K562 (cell line): ENCODE measurements at regions not wholly inside any gene's neighbourhood (a gene's known extent, or its start where the extent isn't known, plus 50 kb on each side); places are given as distances from the start of the nearest gene placed in this dataset.

Experiments used
- ATAC-seq: fragments of 200-7000 bp; cut with Tn5 transposase; 3 replicates; pipeline ENCODE4 v1.9.1; 2020; ENCODE audit warnings: moderate library complexity
- BruUV-seq: library from RNA; stranded (reverse); fragments of 400-500 nt; replicated peaks from 2 replicates; lab custom pipeline; 2021; lab: Mats Ljungman, UMichigan
- CTCF ChIA-PET: fragments of 300-600 bp; formaldehyde crosslinking; extraction: SDS; loops from one replicate; lab custom pipeline; 2021; ENCODE audit warnings: low intra/inter-chr PET ratio; lab: Yijun Ruan, JAX
- POLR2A ChIA-PET: fragments of 300-600, 350-650 bp; sonication (Branson Sonifier 250); formaldehyde crosslinking; extraction: SDS; loops from one replicate; lab custom pipeline; 2021; ENCODE audit warnings: antibody characterized with exemption, inconsistent platforms; lab: Yijun Ruan, JAX
- DNase-seq, 4 experiments: peaks; one replicate each; pipeline versions ENCODE4 v3.0.0 to v3.0.0-alpha.2; 2011 to 2018; ENCODE audit warnings: low spot score in 3 of 4, mixed read lengths in 3 of 4; ENCODE audit errors: extremely low read depth in 1 of 4
- FAIRE-seq: peaks from 2 replicates; lab custom pipeline; 2011; peaks lifted over from hg19 to GRCh38; lab: Jason Lieb, UNC
- H2AFZ ChIP-seq: 2 replicates; pipeline ENCODE4 v1.6.0; 2011; ENCODE audit warnings: low read depth, low read length, control low read depth, inconsistent platforms
- H3K27ac ChIP-seq: fragments of 200-600 bp; 3 replicates; pipeline ENCODE4 v1.8.0; 2011; ENCODE audit warnings: low read depth, mild to moderate bottlenecking, control low read depth, inconsistent platforms, low read length, moderate library complexity, mixed read lengths; ENCODE audit errors: extremely low read depth
- H3K27me3 ChIP-seq, 2 experiments: fragments of 300-600 bp in 1 of 2; 2 replicates in 1 of 2; 3 replicates in 1 of 2; pipeline versions ENCODE4 v1.6.0 to v1.8.0; 2011; ENCODE audit warnings: inconsistent platforms in 2 of 2, low read length in 2 of 2, mild to moderate bottlenecking in 1 of 2, mixed read lengths in 1 of 2, moderate library complexity in 1 of 2; ENCODE audit not compliant: control insufficient read depth in 2 of 2, insufficient read depth in 2 of 2
- H3K36me3 ChIP-seq: fragments of 300-600 bp; 3 replicates; pipeline ENCODE4 v1.8.0; 2011; ENCODE audit warnings: mild to moderate bottlenecking, low read length, inconsistent platforms; ENCODE audit not compliant: control insufficient read depth, insufficient read depth
- H3K4me1 ChIP-seq, 2 experiments: fragments of 200-600 bp in 1 of 2; replicated peaks in 1 of 2; 2 replicates in 1 of 2; 3 replicates in 1 of 2; pipeline versions ENCODE4 v1.5.1 to v1.8.0; 2011; ENCODE audit warnings: inconsistent platforms in 2 of 2, low read length in 2 of 2, mild to moderate bottlenecking in 1 of 2, mixed read lengths in 1 of 2, moderate library complexity in 1 of 2; ENCODE audit not compliant: control insufficient read depth in 2 of 2, insufficient read depth in 2 of 2
- H3K4me2 ChIP-seq: 2 replicates; pipeline ENCODE4 v1.6.1; 2011; ENCODE audit warnings: low read length, control low read depth, inconsistent platforms, mixed read lengths; ENCODE audit not compliant: insufficient read depth
- H3K4me3 ChIP-seq: fragments of 200-600 bp; sonication (generic), shearing (Covaris generic); 2 replicates; pipeline ENCODE4 v1.5.1; 2016; ENCODE audit warnings: control low read depth, inconsistent platforms
- H3K79me2 ChIP-seq: fragments of 200-600 bp; 3 replicates; pipeline ENCODE4 v1.8.0; 2011; ENCODE audit warnings: low read length, inconsistent platforms; ENCODE audit not compliant: control insufficient read depth, insufficient read depth
- H3K9ac ChIP-seq, 2 experiments: 2 replicates each; pipeline versions ENCODE4 v1.6.0 to v1.6.1; 2011; ENCODE audit warnings: low read depth in 2 of 2, low read length in 2 of 2, control low read depth in 1 of 2, inconsistent platforms in 1 of 2, mild to moderate bottlenecking in 1 of 2, mixed read lengths in 1 of 2; ENCODE audit not compliant: insufficient read depth in 1 of 2
- H3K9me1 ChIP-seq: one replicate; pipeline ENCODE4 v1.6.0; 2011; ENCODE audit warnings: inconsistent platforms, mild to moderate bottlenecking, low read length, moderate library complexity; ENCODE audit not compliant: control insufficient read depth, insufficient read depth
- H3K9me3 ChIP-seq: replicated peaks from 2 replicates; pipeline ENCODE4 v1.5.1; 2011; ENCODE audit warnings: low read depth, low read length, inconsistent platforms; ENCODE audit not compliant: control insufficient read depth, insufficient read depth
- H4K20me1 ChIP-seq: replicated peaks from 2 replicates; pipeline ENCODE4 v1.6.1; 2011; ENCODE audit warnings: low read length, inconsistent platforms, mixed read lengths; ENCODE audit not compliant: control insufficient read depth, insufficient read depth
- DLX4 ChIP-seq: fragments of 250-450 bp; sonication (Bioruptor Pico); IDR thresholded peaks from 2 replicates; pipeline ENCODE4 v1.6.1; 2021; ENCODE audit warnings: mild to moderate bottlenecking
- FUS ChIP-seq: fragments of 200-400 bp; formaldehyde crosslinking; optimal IDR thresholded peaks from 2 replicates; pipeline ENCODE3; 2017; ENCODE audit warnings: low read depth, low read length
- LCOR ChIP-seq: sonication (generic); formaldehyde crosslinking; IDR thresholded peaks from 2 replicates; pipeline ENCODE4 v1.8.0; 2022; ENCODE audit warnings: mild to moderate bottlenecking, missing genetic modification reagents
- RCOR1 ChIP-seq, 2 experiments: IDR thresholded peaks; 2 replicates each; pipeline ENCODE4 v1.6.1; 2012; ENCODE audit warnings: low read depth in 2 of 2, low read length in 2 of 2, borderline replicate concordance in 1 of 2, improper control_type of control experiment in 1 of 2
- RREB1 ChIP-seq: fragments of 250-450 bp; sonication (Bioruptor Pico); IDR thresholded peaks from 2 replicates; pipeline ENCODE4 v1.4.0; 2020
- ZNF316 ChIP-seq: fragments of 450-650 bp; IDR thresholded peaks from 2 replicates; pipeline ENCODE4 v1.6.1; 2016
- WGBS: fragments of 100-300 bp; shearing (Covaris generic); methylation state at CpG from one replicate; pipeline ENCODE4 v1.1.6; 2016; ENCODE audit warnings: low coverage, mixed read lengths; ENCODE audit not compliant: insufficient coverage; ENCODE audit errors: missing lambda C conversion rate; 5-methylcytosine and 5-hydroxymethylcytosine counted together
- in situ Hi-C: fragments of 300-500 bp; cut with MboI; formaldehyde crosslinking; loops from 4 replicates; pipeline ENCODE4 v1.15.0; 2018; ENCODE audit warnings: inconsistent platforms, mixed read lengths
- intact Hi-C: fragments of 100-400 bp; cut with micrococcal nuclease; formaldehyde crosslinking; loops from 2 replicates; pipeline ENCODE4 v1.14.2; 2022

- intact Hi-C loops = no loop called here
- TF ChIP-seq FUS (no peak), LCOR (no peak), DLX4 (CRISPR knock-in tag) (no peak), RREB1 (CRISPR knock-in tag) (no peak), ZNF316 (no peak), RCOR1 (IDR thresholded peaks at IDR 0.05; ENCODE audit: borderline replicate concordance in 1 of 2, low read depth in 2 of 2, low read length in 2 of 2) (no peak)
- TF ChIP-seq, all 486 proteins: peak for 0
- DNase-seq (no peak), FAIRE-seq (no peak), ATAC-seq (no peak)
- Histone ChIP-seq H2AFZ (no peak overlapping the region), H3K9me1 (no peaks in the 10 kb centered on the region), H3K79me2 (no peaks in the 10 kb centered on the region), H3K27ac (no peak overlapping the region), H3K4me2 (no peak overlapping the region), H3K9me3 (no peaks in the 10 kb centered on the region; the same call in 1 of the 2 replicates), H3K27me3 (no peaks in the 10 kb centered on the region), H3K4me3 (no peak overlapping the region), H3K36me3 (no peaks in the 10 kb centered on the region), H3K9ac (no peak overlapping the region), H4K20me1 (no peaks in the 10 kb centered on the region), H3K4me1 (no peaks in the 10 kb centered on the region)
- ChIA-PET POLR2A (no interaction called here), CTCF (no interaction called here)
- BruUV-seq = no TSS peak
- in situ Hi-C loops = no loop called here
- 0% methylated on average over 3 of the region's 3 CpGs for WGBS
These were observed 443.3 kb downstream of the DNAH5 start for GRCh38 chr5:13501176-13501575.
